SHP77 (cell line): ENCODE measurements at regions not wholly inside any gene's neighbourhood (a gene's known extent, or its start where the extent isn't known, plus 50 kb on each side); places are given as distances from the start of the nearest gene placed in this dataset.
"Not testable (repeated sequence)": the region's sequence is repeated elsewhere in the genome, so short reads cannot be mapped to it uniquely, and the experiment has no call there.

Experiments used
- DNase-seq, 2 experiments: peaks; one replicate each; lab custom pipeline; 2025; lab: John Stamatoyannopoulos, UW

DNA sequence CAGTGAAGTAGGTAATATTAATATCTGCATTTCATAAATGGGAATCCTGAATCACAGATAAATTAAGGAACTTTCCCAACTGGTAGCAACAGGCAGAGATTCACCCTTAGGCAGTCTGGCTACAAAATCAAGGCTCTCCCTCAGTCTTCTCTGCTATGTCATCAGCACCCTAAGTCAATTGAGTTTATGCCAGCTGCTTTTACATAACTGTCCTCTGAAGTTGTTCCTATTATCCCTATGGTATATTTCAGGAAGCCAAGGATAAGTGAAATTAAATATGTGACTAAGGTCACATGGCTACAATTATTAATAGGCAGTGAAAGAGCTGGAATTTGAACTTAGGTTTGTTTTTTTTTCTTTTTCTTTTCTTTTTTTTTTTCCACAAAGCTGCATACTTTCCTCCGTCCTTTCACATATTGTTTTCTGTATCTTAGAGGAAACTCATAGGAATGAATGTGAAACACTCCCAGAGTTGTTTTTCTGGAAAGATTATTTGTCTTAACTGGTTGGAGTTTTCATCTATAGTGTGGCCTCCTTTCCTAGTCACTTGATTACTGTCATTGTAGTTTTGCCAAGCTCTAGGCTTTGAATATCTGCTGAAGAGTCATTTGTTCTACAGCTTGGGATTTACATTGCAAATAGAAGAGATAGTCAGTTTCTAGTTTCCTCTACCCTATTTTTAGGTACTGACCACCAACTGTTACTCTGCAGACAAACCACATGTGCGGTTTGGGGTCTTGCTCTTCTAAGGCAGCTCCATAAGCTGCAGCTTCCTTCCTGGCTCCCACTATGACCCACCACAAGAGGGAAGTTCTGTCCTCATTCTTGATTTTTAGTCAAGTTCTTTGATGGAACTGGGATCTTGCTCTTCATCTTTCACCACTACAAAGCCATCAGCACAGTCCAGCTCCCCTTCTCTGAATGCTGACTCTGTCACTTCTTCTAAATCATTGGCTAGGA, 338.0 kb upstream of the KIAA1217 start:
- DNase-seq, result no peak

DNA sequence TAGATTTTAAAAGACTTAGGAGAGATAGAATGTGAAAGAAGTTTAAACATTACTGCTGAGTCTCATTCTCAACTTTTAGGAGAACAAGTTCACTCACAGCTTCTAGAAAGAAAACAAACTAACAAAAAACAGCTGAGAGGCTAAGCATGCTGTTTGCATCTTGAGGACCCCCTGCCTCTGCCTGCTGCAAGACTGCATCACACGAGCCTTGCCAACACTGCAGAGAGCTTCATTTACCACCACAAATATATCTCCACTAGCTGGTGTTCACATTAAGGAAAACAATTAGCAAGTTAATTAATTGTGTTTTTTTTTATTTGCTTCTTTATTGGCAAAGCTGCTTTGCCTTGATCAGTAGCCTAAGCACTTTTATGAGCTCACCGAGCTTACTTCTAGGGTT, 336.6 kb upstream of the KIAA1217 start:
- no peak for DNase-seq

DNA sequence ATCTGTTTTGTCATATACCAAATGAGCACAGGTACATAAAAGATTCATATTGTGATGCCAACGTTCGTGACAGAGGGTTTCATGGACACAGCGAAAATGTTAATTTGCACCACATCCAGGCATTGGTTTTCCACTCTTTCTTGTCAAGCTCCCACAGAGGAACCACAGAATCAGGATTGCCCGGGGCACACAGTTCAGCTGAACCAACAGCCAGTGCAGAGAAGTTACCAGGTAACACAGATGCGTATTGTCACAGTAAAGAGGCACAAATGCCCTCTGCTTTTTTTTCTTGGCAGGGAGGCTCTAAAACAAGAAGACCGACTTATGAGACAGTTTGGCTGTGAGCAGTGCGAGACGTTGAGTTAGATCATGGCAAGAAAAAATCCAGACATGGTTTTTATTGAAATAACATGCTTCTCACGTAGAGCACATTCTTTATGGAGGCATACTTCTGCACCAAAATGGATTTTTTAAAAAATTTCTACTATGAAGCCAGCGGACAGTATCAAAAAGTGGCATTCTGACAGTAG, 331.1 kb upstream of the KIAA1217 start:
- DNase-seq, result no peak

DNA sequence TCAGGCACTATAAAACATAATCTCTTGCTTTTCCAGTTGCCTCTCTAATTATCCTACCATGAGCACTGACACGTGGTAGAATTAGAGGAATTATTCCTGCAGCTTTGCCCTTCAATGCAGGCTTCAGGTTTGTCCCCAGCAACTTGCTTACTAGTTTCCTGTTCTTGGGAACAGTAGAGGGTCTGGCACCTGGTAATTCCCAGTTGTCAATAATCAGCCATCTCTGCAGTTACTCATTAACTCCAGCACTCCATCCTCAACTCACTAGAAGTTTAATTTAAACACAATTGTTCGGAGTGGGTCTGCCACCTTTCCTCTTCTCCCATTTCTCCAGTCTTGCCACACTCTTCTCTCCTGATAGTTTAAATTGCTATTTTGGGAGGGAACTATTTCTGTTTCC, 324.3 kb upstream of the KIAA1217 start:
- no peak for DNase-seq

DNA sequence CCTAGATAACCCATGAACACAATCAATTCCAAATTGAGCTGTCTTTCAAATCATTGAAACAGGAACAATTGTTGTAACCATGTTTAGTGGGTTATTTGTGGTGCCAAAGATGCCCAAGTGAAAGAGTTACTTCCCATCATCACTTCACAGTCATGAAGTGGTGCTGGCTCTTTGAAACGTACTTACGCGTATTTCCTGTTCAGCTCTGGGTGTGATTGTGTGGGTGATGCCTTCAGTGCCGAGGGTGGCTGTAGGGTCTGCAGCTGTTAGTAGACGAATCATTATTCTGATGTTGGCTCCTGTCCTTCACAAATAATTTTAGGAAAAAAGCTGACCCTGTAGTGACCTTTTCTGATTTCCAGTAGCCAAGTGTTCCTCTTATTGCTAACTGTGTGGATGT, 323.1 kb upstream of the KIAA1217 start:
- DNase-seq, result no peak

DNA sequence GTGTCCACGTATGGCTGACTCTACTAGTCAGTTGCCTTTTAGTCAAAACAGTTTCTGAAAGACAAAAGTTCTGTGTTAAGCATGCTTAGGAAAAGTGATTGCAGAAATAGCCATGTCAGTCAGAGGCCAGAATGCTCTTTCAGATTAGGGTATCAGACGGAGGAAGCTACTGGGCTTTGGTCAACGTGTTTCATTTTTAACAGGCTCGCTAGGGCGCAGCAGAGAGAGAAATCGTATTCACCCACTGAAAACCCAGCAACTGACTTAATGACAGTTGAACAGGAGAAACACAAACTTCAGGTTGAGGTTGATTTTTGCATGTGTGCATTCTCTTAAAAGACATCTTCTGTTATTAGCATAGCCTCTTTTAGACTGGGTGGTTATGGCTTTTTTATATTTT, 322.6 kb upstream of the KIAA1217 start:
- DNase-seq, result no peak

DNA sequence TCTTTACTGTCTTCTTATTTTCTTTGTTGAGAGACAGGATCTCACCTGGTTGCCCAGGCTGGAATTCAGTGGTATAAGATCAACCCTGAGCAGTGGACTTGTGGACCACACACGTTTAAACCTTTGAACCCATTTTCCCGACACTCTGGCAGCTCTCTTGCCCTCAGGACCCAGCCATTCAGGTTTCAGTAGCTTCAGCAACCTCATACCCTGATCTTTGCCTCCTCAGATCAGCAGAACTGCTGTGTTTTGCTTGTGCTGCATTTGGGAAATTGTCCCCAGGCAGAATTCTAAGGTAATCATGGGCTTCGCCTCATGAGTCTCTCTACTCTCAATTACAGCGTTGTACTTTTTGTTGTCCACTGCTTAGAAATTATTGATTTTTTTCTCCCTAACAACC, 317.6 kb upstream of the KIAA1217 start:
- DNase-seq, result no peak

DNA sequence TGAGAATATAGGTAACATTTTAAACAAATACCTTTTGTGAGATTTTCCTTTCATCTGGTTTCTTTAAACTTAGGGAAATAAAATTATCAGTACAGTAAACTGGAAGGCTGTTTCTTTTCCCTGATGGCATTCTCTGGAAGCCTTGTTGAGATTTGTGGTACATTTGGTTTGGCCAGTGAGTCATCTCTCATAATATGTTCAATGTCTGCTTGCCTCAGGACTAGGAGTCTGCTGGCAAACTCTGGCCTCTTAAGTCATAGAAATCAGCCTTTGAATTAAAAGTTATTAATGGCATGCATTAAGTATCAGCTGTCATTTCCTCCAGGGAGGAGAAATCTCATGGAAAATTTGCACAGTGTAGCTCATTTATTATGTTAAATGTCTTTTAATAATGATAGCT, 316.6 kb upstream of the KIAA1217 start:
- no peak for DNase-seq

DNA sequence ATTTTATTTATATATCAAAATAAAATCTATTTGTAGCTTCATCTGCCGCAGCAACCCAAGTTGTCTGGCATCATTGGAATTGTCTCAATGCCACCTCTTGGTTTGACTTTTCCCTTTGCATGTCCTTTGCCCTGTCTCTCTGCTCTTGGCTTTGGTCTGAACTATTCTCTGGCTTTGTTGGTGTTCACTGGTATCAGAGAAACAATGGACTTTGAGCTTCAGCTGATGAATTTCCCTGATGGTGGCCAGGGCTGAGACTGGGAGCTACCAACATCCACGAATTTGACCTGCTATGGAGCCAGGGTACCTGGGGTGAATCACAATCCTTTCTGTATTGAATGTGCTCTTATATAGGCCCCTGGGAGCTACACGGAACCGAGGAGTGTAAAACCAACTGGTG, 311.7 kb upstream of the KIAA1217 start:
- no peak for DNase-seq

DNA sequence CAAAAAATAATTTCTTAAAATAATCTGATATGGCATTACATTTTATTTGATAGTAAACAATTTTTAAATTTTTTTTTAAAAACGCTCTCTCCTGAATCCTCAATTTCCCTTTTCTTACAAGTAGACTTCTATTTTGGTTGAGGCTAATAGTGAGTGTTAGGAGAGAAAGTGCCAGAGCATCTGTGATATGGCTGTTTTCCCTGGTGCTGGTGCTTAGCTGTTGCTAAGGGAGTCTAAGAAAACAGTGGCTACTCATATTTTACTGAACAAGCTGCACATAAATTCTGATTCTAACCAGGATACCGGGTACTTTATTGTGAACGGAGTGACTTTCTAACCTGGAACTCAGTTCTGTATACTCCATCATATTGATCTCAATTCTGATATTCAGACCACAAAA, 311.1 kb upstream of the KIAA1217 start:
- DNase-seq, result no peak

DNA sequence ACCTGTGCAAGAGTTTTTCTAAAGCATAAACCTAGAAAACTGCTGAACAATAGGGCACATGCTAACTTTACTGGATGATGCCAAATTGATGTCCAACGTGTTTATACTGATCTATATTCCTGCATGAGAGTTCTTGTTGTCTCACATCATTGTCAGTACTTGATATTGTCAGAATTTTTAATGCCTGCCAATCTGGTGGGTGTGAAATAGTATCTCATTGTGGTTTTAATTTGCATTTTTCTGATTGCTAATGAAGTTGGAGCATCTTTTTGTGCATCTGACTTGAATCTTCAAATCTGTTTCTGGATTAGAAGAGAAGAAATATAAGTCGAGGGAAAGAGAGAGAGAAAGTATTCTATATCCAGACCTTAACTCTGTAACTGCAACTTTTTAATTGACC, 309.8 kb upstream of the KIAA1217 start:
- no peak for DNase-seq

DNA sequence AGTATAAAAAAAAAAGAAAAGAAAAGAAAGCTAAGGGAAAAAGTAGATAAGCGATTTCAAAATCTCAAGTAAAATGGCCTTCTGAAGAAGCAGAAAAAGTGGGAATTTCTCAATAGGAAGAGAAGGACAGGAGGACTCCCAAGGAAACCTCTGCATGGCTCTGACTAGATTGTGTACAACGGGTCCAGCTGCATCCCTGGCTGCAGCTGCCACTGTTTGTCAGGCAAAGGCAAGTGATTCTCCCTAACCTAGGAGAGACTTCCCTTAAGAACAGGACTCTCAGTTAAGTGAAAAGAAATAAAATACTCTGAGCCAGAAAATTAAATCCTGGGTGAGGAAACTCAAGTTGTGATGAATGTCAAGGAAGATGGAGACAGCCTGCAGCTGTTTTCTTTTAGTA, 298.6 kb upstream of the KIAA1217 start:
- no peak for DNase-seq

DNA sequence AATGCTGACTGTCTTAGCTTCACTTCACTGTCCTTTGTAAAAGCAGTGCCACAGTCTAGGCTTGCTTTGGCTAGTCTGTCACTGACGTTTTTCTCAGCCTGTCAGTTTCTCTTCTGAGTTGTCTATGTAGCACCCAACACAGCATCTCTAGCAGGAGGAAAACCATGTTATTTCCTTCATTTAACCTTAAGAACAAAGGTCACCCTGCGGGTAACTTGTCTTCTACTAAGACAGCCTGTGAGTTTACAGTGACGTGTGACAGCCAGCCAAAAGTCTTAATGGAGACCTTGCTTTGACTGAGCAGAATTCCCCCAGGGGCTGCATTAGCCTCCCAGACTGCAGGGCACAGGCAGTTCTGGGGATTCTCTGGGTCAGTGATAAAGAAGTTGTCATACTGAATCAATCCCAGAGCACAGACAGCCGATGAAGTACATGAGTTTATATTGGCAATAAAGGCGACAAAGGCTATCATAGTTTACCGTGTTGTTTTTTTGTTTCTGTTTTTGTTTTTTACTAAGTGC, 296.0 kb upstream of the KIAA1217 start:
- DNase-seq, result no peak

DNA sequence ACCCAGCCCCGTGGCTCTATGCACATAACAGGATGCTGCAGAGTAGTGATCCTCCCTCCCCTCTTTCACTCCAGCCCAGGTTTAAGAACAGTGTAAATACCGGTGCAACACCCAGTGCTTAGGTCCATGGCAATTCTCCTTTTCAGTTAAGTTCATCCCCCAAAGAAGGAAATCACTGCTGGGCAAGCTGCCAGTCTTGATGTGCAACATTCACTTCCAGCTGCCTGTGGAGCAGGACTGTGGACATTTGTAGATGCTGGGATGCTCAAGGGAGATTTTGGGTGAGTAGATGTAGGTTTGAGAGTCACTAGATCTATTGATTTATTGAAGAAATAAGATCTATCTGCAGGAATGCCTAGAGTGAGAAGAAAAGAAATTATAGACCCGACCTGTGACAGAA, 294.3 kb upstream of the KIAA1217 start:
- no peak for DNase-seq

DNA sequence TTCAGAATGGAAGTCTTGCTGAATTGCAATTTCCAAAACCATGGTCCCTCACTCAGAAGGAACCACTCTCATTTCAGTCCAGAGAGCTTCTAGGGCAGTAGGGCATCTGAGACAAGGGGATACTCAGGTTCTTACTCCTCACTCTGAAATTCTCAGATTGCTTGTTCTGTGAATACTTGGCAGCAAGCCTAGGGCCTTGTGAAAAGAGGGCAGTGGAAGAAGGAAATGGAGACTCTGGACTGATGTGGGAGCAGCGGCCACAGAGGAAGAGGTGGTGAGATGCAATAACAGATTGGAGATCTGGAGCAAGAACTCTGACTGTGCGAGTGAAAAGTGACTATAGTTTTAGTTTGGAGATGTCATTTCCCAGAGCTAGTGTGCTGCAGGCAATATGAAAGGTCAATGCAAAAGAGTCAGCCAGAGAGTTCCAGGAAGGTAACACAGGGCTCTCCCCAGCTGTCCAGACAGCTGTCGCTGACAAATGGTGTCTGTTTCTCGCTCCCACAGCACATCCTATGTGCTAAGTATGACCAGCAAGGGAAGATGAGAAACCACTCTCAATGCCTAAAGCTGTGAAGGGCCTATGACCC, 291.6 kb upstream of the KIAA1217 start:
- no peak for DNase-seq

DNA sequence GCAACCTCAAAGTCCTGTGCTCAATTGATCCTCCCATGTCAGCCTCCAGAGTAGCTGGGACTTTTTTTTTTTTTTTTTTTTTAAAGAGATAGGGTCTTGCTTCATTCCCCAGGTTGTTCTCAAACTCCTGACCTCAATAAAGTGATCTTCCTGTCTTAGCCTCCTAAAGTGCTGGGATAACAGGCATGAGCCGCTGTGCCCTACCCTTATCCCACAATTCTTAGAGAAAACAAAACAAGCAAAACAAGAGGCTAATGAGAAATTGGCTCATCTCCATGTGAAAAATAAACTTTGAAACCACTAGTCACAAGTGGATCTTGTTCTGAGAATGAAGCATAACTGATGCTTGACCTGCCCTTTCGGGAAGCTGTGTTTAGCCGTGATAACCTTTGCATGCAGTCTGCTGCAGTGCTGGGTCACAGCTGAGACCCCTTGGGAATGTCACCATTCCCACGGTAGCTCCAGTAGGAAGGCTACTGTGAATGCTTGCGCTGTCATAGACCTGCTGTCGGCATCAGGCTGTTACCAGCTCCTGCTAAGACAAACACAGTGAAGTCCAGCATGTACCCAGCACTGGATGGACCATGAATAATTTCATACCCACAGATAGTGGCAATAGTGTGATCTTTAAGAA, 290.7 kb upstream of the KIAA1217 start:
- DNase-seq, result no peak

DNA sequence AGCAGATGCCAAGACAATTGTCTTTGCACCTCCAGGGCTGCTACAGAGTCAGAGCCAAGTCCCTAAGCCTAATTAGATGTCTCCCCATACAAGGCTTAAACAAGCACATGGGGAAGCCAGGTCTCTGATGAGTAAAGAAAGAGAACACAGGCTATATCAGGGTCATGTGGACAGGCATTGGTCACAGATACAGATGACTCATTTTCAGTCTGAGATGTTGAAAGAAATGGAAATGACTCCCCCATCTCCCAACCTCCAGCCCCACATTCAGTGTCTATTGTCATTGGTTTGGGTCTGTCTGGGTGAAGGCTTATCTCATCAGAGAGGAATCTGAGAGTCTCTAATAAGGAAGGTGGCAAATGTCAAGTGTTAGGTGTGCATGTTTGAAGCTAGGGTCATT, 290.1 kb upstream of the KIAA1217 start:
- no peak for DNase-seq

DNA sequence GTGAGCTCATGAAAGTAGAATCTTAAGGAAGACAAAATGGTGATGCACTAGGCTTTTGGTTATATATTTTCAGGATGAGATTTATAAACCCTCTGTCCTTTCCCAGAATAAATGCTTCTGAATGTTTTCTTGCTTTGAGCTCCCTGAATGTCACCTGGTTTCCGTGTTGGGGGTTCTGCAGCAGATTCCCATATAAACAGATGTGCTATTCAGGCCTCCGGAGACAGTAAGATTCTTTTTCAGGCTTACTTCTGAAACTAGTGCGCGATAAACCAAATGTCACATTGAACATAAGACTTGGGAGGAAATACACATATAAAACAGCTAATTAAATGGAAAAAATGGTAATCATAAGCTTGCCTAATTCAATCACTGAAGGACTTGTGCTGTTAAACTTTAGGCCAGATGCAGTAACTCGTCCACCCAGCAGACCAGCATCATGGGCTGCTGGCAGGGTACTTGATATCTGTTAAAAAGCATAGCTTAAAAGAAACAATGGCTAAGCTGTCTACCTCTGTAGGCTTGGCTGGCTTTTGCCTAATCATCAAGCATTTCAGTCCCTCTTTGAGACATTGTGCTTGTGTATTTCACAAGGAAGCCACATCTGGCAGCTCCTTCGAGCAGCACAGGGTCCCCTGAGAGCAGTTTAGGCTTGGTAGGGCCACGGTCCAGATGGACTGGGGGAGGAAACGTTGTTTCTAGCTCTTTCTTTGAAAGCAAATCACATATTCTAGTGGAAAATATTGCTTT, 281.2 kb upstream of the KIAA1217 start:
- DNase-seq, result no peak

DNA sequence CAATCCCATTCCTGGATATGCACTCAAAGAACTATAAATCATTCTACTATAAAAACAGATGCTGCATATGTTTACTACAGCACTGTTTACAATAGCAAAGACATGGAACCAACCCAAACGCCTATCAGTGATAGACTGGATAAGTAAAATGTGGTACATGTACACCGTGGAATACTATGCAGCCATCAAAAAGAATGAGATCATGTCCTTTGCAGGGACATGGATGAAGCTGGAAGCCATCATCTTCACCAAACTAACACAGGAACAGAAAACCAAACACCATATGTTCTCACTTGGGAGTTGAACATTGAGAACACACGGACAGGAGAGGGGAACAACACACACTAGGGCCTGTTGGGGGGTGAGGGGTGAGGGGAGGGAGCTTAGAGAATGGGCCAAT, 274.9 kb upstream of the KIAA1217 start:
- DNase-seq, result not testable (repeated sequence)

DNA sequence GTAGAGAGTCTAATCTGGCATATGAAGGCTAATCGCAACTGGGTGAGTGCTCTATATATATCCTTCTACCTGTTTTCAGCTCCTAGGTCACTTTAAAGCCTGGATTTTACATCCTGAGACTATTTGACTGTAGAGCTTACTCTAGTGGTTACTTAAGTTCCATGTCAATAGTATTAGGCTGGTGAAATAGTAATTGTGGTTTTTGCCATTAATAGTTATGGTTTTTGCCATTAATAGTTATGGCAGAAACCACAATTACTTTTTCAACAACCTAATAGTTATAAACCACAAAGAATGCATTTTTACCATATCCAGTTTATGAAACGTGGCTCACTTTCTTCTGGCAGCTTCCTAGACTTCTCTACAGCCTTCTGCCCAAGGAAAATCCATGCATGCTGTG, 263.1 kb upstream of the KIAA1217 start:
- no peak for DNase-seq

DNA sequence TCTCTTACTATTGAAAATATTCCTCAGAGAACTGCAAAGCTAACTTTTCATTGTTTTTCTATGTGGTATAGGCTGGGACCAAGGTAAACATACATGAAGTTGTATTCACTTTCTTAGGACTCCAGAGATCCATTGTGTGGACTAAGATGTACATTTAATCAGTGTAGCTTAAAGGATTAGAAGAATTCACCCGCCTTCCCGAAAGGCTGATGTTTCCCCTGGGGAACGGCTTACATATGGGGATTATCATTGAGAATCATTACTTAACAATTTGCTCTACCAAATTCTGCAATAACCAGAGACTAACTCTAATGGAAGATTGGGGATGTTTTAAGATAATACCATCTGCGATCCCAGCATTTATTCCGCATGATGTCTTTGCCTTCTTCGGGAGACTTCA, 257.1 kb upstream of the KIAA1217 start:
- DNase-seq, result no peak
